ENCODE measurements at regions not wholly inside any gene's neighbourhood (a gene's known extent, or its start where the extent isn't known, plus 50 kb on each side); places are given as distances from the start of the nearest gene placed in this dataset.

GRCh38 chr2:209125291-209125690 is 298.6 kb upstream of the MAP2 start:
- intact Hi-C loops (cut with micrococcal nuclease) = no loop called here
- Histone ChIP-seq H3K36me3 (replicated peaks in 1 of 2; ENCODE audit: control extremely low read depth in 1 of 2, control insufficient read depth in 1 of 2, extremely low read depth in 1 of 2, insufficient read depth in 2 of 2, low read length in 1 of 2) (no peaks in the 10 kb centered on the region), H3K27me3 (replicated peaks in 1 of 4; ENCODE audit: control extremely low read depth in 1 of 4, control insufficient read depth in 3 of 4, insufficient read depth in 4 of 4, low read length in 3 of 4) (no peaks in the 10 kb centered on the region), H2AFZ (ENCODE audit: insufficient read depth, low read depth, low read length, poor library complexity, severe bottlenecking) (no peak overlapping the region), H3K9me3 (ENCODE audit: control extremely low read depth in 1 of 3, control insufficient read depth in 2 of 3, insufficient read depth in 1 of 3, low read length in 2 of 3) (no peaks in the 10 kb centered on the region), H3K4me3 (ENCODE audit: control extremely low read depth in 1 of 5, extremely low read depth in 1 of 5, insufficient read depth in 1 of 5, low read depth in 2 of 5, low read length in 4 of 5) (no peak overlapping the region), H3K27ac (ENCODE audit: low read length in 2 of 2) (no peak overlapping the region), H4K20me1 (ENCODE audit: control insufficient read depth, insufficient read depth, low read length, poor library complexity, severe bottlenecking) (no peaks in the 10 kb centered on the region), H3K4me1 (ENCODE audit: control insufficient read depth in 2 of 2, insufficient read depth in 2 of 2, low read length in 2 of 2) (no peaks in the 10 kb centered on the region), H3K79me2 (ENCODE audit: control insufficient read depth, insufficient read depth, low read length) (no peaks in the 10 kb centered on the region), H3K4me2 (replicated peaks; ENCODE audit: low read depth, low read length, poor library complexity, severe bottlenecking) (no peak overlapping the region), H3K9ac (ENCODE audit: low read length) (no peak overlapping the region)
- Mint-ChIP-seq H3K4me1 (peaks cover 3% of the 10 kb centered on the region), H3K27ac (no peak overlapping the region), H3K4me3 (no peak overlapping the region), H3K27me3 (no peaks in the 10 kb centered on the region), H3K9me3 (ENCODE audit: insufficient read depth) (peaks cover 3% of the 10 kb centered on the region)
- TF ChIP-seq CTCF (IDR thresholded peaks at IDR 0.05) = no peak
- no peak for TF ChIP-seq EZH2 (IDR thresholded peaks at IDR 0.05; ENCODE audit: borderline replicate concordance, insufficient read depth, low read depth, low read length, poor library complexity, severe bottlenecking)
- ATAC-seq (ENCODE audit: low read depth) (no peak), DNase-seq (no peak)
- CTCF ChIA-PET = no interaction called here
- POLR2A ChIA-PET = no interaction called here
- whole genome bisulfite sequencing (ENCODE audit: insufficient coverage) = no CpG with 5 or more reads among the region's 1 CpG

- Mint-ChIP-seq H3K4me3 (no peak overlapping the region), H3K27ac (no peak overlapping the region), H3K27me3 (no peaks in the 10 kb centered on the region), H3K9me3 (ENCODE audit: insufficient read depth) (no peaks in the 10 kb centered on the region), H3K4me1 (no peaks in the 10 kb centered on the region)
- Histone ChIP-seq H3K27ac (ENCODE audit: low read length in 2 of 2) (no peak overlapping the region), H3K9ac (ENCODE audit: low read length) (no peak overlapping the region), H3K27me3 (replicated peaks in 1 of 4; ENCODE audit: control extremely low read depth in 1 of 4, control insufficient read depth in 3 of 4, insufficient read depth in 4 of 4, low read length in 3 of 4) (no peaks in the 10 kb centered on the region), H3K79me2 (ENCODE audit: control insufficient read depth, insufficient read depth, low read length) (no peaks in the 10 kb centered on the region), H3K9me3 (ENCODE audit: control extremely low read depth in 1 of 3, control insufficient read depth in 2 of 3, insufficient read depth in 1 of 3, low read length in 2 of 3) (no peaks in the 10 kb centered on the region), H3K4me1 (ENCODE audit: control insufficient read depth in 2 of 2, insufficient read depth in 2 of 2, low read length in 2 of 2) (no peaks in the 10 kb centered on the region), H3K4me3 (ENCODE audit: control extremely low read depth in 1 of 5, extremely low read depth in 1 of 5, insufficient read depth in 1 of 5, low read depth in 2 of 5, low read length in 4 of 5) (no peak overlapping the region), H3K4me2 (replicated peaks; ENCODE audit: low read depth, low read length, poor library complexity, severe bottlenecking) (no peak overlapping the region), H4K20me1 (ENCODE audit: control insufficient read depth, insufficient read depth, low read length, poor library complexity, severe bottlenecking) (no peaks in the 10 kb centered on the region), H3K36me3 (replicated peaks in 1 of 2; ENCODE audit: control extremely low read depth in 1 of 2, control insufficient read depth in 1 of 2, extremely low read depth in 1 of 2, insufficient read depth in 2 of 2, low read length in 1 of 2) (no peaks in the 10 kb centered on the region), H2AFZ (ENCODE audit: insufficient read depth, low read depth, low read length, poor library complexity, severe bottlenecking) (no peak overlapping the region)
- TF ChIP-seq EZH2 (IDR thresholded peaks at IDR 0.05; ENCODE audit: borderline replicate concordance, insufficient read depth, low read depth, low read length, poor library complexity, severe bottlenecking) = no peak
- no peak for TF ChIP-seq CTCF (IDR thresholded peaks at IDR 0.05)
- POLR2A ChIA-PET = no interaction called here
- intact Hi-C loops (cut with micrococcal nuclease) = no loop called here
- 100% methylated on average over 1 of the region's 3 CpGs for WGBS (ENCODE audit: insufficient coverage)
- CTCF ChIA-PET = no interaction called here
- no peak for DNase-seq
- ATAC-seq (ENCODE audit: low read depth) = no peak
Measured at GRCh38 chr2:209138079-209138478, 285.8 kb upstream of the MAP2 start.
